Tibial nerve (tissue), 4 donors: ENCODE measurements at regions not wholly inside any gene's neighbourhood (a gene's known extent, or its start where the extent isn't known, plus 50 kb on each side); places are given as distances from the start of the nearest gene placed in this dataset.

ENCODE experiments used
- EP300 ChIP-seq, 2 donors: sonication (generic); formaldehyde crosslinking; IDR thresholded peaks; one replicate each; pipeline ENCODE4 v1.6.1; 2017; ENCODE audit warnings: antibody characterized with exemption in 2 of 2, mild to moderate bottlenecking in 1 of 2
- POLR2A ChIP-seq, 2 donors: fragments of 450-650 bp; IDR thresholded peaks; one replicate each; pipeline ENCODE4 v1.6.1; 2017; ENCODE audit warnings: antibody characterized with exemption in 2 of 2, mild to moderate bottlenecking in 2 of 2, moderate library complexity in 2 of 2
- TF ChIP-seq, protein P1 (sequence below), 5 experiments: fragments of 200-600 bp in 3 of 5; fragments of 450-650 bp in 2 of 5; sonication (generic) in 3 of 5; IDR thresholded peaks; one replicate each; pipeline ENCODE4 v1.5.1; 2016 to 2019; ENCODE audit warnings: antibody characterized with exemption in 5 of 5, mild to moderate bottlenecking in 3 of 5, moderate library complexity in 2 of 5

DNA sequence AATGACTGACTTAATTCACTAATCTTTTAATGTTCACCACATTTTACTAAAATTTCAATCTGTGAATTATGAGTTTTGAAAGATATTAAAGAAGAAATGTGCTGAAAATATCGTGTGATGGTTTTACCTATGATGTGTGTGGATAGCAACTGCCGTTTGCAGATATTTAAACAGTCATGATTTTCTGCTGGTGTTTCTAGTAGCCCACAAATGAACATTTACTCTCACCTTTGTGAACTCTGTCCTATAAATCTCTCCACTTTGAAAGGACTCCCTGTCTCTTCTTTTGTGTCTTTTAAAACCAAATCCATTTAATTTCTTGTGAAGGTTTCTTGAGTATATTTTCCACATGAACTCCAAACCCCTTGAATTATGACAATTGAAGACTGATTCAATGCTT, 771.2 kb upstream of the SALL3 start:
- TF ChIP-seq, protein P1, sequence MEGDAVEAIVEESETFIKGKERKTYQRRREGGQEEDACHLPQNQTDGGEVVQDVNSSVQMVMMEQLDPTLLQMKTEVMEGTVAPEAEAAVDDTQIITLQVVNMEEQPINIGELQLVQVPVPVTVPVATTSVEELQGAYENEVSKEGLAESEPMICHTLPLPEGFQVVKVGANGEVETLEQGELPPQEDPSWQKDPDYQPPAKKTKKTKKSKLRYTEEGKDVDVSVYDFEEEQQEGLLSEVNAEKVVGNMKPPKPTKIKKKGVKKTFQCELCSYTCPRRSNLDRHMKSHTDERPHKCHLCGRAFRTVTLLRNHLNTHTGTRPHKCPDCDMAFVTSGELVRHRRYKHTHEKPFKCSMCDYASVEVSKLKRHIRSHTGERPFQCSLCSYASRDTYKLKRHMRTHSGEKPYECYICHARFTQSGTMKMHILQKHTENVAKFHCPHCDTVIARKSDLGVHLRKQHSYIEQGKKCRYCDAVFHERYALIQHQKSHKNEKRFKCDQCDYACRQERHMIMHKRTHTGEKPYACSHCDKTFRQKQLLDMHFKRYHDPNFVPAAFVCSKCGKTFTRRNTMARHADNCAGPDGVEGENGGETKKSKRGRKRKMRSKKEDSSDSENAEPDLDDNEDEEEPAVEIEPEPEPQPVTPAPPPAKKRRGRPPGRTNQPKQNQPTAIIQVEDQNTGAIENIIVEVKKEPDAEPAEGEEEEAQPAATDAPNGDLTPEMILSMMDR (IDR thresholded peaks at IDR 0.05): no peak
- TF ChIP-seq EP300 (IDR thresholded peaks at IDR 0.05): no peak
- no peak for TF ChIP-seq POLR2A (IDR thresholded peaks at IDR 0.05)
